NCI-H2196 treated with DMSO at 0.1 percent for 48 hours (cell line): ENCODE measurements at regions not wholly inside any gene's neighbourhood (a gene's known extent, or its start where the extent isn't known, plus 50 kb on each side); places are given as distances from the start of the nearest gene placed in this dataset.

ENCODE experiments used
- DNase-seq: peaks from one replicate; lab custom pipeline; 2025; ENCODE audit not compliant: unreplicated experiment; lab: John Stamatoyannopoulos, UW

- no peak for DNase-seq
These were observed 419.0 kb upstream of the MKI67 start for GRCh38 chr10:128545216-128545615.

- DNase-seq = no peak
These were observed 420.5 kb upstream of the MKI67 start for GRCh38 chr10:128546651-128547165.

DNA sequence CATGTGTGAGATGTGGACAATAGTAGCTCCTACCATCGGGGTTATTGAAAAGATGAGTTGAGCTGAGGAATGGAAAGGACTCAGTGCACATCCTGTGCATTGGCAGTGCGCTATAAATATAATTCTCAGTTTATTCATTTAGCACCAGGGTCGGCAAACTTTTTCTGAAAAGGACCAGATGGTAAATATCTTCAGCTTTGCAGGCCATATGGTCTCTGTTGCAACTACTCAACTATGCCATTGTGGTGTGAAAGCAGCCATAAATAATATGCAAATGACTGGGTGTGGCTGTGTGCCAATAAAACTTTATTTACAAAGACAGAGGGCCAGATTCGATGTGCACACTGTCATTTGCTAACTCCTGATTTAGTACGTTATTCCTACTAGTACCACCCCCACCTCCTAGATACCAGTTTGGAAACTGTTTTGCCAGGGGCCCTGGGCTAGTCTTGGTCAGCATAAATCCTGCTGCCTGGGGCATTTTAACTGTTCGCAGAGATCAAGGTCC, 422.9 kb upstream of the MKI67 start:
- DNase-seq = no peak

DNA sequence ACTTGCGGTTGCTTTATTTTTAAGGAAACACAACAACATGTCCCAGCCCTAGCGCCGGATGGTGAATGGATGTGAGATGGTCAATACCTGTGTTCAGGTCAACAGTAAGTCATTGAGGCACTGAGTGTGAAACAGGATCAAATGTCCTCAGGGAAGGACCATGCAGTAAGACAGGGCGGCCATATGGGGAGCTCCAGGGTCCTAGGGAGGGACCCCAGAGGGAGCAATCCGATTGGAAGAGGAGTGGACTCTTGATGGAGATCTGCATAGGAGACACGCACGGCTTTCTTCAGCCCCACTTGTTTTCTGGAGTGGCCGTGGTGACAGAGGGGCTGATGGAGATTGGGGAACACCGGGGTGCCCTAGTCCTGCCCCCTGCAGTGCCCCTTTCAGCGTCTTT, 423.8 kb upstream of the MKI67 start:
- DNase-seq = no peak

GRCh38 chr10:128551475-128551874, 425.3 kb upstream of the MKI67 start:
- no peak for DNase-seq

- DNase-seq = no peak
These were observed 427.5 kb upstream of the MKI67 start for GRCh38 chr10:128553755-128554154.

DNA sequence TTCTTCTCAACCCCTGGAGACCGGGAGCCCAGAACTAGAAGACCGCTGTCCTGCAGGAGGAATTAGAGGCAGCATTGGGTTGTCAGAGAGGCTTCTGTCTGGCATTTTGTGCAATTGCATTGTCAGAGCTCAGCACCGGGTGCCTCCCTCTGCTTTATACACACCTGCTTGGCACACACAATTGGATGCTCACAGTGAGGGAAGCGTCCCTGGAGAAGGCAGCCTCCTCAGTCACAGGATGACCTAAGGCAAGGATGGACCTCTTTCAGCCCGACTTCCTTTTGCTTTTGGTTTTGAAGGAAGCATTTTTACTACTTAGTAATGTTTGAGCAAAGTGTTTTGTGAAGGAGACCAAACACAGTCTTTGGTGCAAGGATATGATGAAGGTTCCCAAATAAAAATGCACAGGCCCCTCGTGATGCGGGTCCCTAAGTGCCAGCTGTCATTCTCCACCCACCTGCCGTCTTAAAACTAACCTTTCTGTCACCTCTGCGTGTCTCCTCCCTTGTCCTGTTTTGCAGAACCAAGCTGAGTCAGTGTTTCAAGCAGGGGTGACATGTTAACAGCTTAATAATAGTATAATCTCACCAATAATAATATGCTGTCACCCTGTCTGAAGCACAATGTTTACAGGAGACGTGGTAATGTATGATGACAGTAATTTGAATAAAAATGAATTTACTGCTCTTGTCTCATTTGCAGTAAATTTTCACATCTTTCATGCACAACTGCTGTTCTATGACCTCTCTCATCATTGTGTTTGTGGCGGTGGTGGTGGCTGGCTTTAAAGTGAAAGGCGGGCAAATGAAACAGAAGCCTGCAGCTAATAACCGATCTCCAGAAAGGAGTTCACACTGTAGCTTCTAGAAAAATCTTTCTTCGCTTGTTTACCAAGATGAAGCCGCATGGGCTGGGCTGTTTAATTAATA, 430.2 kb upstream of the MKI67 start:
- DNase-seq = no peak

DNA sequence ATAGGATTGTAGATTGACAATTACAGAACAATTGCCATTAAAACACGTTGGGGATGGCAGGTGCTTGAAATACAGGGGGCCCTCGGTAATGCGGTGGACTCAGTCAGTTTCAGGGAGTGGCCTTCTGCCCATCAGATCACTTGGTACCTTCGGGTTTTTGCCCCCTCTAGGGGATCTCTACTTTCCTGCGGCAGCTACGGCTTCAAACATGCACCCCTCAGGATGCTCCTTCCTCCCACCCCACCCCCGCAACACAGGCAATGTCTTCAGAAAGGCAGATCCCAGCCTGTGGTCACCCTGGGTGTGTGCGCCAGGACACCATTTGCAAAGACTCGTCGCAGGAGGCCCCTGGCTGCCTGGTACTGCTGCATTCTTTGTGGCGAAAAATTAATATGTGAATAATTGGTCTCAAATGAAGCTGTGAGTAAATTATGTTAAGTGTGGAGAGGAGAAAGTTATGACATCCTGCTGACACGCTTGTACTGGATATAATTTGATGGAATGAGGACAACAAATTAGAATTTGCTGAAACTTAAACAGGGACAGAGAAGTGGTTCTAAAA, 431.0 kb upstream of the MKI67 start:
- no peak for DNase-seq

- DNase-seq = no peak
These were observed 434.2 kb upstream of the MKI67 start for GRCh38 chr10:128560406-128560805.

DNA sequence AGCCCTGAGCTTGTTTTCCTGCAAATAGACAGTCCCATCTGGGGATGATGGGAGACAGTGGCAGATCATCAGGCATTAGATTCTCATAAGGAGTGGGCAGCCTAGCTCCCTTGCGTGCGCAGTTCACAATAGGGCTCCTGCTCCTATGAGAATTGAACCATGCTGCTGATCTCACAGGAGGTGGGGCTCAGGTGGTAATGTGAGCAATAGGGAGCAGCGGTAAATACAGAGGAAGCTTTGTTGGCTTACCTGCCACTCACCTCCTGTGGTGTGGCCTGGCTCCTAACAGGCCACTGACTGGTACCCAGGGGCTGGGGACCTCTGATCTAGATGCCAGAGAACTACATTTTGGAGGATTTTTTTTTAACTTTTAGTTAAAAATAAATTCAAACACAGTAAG, 434.8 kb upstream of the MKI67 start:
- DNase-seq = no peak

DNA sequence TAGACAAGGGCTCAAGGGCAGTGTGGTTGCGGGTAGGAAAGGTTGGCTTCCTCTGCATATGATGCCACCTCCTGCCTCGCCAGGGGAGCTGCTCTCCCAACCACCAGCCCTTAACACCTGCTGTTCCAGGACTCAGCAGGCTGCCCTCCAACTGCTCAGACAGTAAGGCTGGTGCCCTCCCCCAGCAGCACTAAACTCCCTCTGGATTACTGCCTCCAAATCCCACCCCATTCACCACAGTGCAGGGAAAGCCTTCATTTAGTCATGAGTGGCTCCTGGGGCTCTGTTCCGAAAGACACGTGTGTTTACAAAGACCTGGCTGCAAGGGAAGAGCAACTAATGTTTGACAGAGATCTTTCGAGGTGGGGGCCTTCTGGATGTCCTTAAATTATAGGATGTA, 437.2 kb upstream of the MKI67 start:
- no peak for DNase-seq

DNA sequence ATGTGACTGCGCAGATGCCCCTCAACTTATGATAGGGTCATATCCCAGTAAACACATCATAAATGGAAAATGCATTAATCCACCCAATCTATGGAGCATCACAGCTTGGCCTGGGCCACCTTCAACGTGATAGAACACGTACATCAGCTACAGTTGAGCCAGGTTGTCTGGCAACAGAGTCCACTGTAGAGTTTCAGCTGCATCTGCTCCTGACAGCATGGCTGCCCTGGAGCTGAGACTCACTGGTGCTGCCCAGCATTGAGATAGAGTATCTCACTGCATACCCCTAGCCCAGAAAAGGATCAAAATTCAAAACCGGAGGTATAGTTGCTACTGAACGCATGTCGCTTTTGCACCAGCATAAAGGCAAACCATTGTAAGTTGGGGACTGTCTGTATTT, 437.7 kb upstream of the MKI67 start:
- DNase-seq = no peak

GRCh38 chr10:128566361-128566968, 440.2 kb upstream of the MKI67 start:
- no peak for DNase-seq

- DNase-seq = no peak
These were observed 441.3 kb upstream of the MKI67 start for GRCh38 chr10:128567551-128567950.

- no peak for DNase-seq
These were observed 441.8 kb upstream of the MKI67 start for GRCh38 chr10:128568041-128568440.

- DNase-seq = no peak
These were observed 442.3 kb upstream of the MKI67 start for GRCh38 chr10:128568491-128568890.

GRCh38 chr10:128568990-128569945, 443.0 kb upstream of the MKI67 start:
- DNase-seq = no peak

DNA sequence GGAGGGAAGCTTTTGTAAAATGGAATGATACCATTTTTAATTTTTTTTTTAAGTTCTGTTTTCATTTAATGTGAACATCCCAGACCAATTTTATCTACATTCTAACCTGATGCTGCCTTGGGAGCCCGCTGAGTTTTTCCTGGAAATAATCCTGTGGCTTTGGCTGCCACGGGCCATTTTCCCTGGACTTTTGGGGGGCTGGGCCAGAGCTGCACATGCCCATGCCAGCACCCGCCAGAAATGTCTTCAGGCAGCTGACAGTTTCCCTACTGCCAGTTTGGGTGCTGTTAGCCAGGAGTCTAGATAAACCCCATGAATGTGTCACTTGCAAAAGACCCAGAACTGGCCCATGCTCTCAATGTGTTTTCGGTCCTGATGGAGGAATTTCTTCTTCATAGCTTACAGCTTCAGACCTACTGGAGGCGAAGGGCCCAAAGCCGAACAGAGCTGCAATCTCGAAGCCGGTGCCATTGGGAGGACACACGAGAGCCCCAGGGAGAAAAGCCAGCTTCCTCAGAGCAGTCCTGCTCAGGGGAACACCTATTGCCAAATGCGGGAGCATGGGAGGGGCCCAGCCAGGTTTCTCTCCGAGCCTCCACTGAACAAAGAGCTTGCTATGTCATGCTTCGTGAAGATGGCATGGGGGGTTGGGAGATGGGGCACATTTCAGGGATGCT, 444.2 kb upstream of the MKI67 start:
- DNase-seq = no peak

GRCh38 chr10:128571071-128571470, 444.8 kb upstream of the MKI67 start:
- DNase-seq = no peak

- DNase-seq = no peak
These were observed 445.5 kb upstream of the MKI67 start for GRCh38 chr10:128571745-128572144.
